GM12865 (cell line): ENCODE measurements at regions not wholly inside any gene's neighbourhood (a gene's known extent, or its start where the extent isn't known, plus 50 kb on each side); places are given as distances from the start of the nearest gene placed in this dataset.
"Not testable (repeated sequence)": the region's sequence is repeated elsewhere in the genome, so short reads cannot be mapped to it uniquely, and the experiment has no call there.

ENCODE experiments used
- DNase-seq: peaks from one replicate; pipeline ENCODE4 v3.0.0; 2010; ENCODE audit warnings: low read depth
- H3K4me3 ChIP-seq: 2 replicates; pipeline ENCODE4 v1.5.1; 2011; ENCODE audit warnings: mild to moderate bottlenecking, low read depth, low read length, control low read depth
- TF ChIP-seq, protein P1 (sequence below): IDR thresholded peaks from 2 replicates; pipeline ENCODE4 v1.5.1; 2011; ENCODE audit warnings: low read length, control low read depth, low read depth, inconsistent platforms; ENCODE audit not compliant: insufficient read depth; ENCODE audit errors: missing control alignments

DNA sequence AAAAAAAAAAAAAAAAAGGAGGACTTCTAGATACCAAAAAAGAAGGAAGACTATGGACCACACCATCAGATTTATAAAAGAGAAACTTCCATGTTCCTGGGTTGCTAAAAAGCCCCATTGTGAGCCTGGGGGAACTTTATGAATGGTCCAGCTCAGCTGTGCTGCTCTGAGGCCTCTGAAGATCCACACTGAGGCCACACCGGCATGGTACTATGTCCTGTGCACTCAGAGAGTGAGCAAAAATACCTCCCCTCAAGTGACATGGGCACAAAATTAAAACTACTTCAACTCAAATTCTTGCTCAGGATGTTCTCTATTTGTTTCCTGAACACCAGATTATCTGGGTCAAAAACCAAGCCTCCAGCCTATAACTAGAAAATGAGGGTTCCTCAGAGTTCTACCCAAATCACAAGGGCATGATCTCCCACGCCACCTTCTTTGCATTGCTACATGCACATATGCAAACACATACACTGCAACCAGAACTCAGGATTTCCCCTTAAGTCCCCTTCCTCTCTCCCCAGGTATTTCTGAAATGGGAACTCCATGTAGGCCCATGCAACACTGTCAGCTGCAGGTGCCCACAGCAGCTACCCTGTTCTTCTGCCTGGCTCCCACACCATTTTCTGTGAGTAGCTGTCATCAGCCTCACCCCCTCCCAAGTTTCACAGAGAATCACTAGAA lies 94.4 kb downstream of the SH3GLB1 start:
- TF ChIP-seq, protein P1, sequence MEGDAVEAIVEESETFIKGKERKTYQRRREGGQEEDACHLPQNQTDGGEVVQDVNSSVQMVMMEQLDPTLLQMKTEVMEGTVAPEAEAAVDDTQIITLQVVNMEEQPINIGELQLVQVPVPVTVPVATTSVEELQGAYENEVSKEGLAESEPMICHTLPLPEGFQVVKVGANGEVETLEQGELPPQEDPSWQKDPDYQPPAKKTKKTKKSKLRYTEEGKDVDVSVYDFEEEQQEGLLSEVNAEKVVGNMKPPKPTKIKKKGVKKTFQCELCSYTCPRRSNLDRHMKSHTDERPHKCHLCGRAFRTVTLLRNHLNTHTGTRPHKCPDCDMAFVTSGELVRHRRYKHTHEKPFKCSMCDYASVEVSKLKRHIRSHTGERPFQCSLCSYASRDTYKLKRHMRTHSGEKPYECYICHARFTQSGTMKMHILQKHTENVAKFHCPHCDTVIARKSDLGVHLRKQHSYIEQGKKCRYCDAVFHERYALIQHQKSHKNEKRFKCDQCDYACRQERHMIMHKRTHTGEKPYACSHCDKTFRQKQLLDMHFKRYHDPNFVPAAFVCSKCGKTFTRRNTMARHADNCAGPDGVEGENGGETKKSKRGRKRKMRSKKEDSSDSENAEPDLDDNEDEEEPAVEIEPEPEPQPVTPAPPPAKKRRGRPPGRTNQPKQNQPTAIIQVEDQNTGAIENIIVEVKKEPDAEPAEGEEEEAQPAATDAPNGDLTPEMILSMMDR, result no peak
- peak; percentile 62 for DNase-seq
- H3K4me3 ChIP-seq, result no peak overlapping the region

DNA sequence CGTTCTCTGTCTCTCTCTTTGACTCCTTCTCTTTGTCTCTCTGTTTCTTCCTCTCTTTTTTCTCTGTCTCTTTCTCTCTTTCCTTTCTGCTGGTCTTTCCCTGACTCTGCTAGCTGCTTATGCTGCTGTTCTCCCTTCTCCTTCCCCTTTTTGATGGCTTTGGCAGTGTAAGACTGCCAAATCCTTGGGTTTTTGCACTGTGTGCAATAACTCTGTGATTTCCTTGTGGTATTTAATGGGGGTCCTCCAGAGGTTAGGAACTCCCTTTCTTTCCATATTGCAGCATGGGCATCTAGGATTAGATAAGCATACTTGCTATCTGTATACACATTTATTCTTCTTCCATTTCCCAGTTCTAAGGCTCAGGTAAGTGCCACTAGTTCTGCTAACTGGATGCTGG lies 99.3 kb downstream of the SH3GLB1 start:
- not testable (repeated sequence) for H3K4me3 ChIP-seq, DNase-seq

DNA sequence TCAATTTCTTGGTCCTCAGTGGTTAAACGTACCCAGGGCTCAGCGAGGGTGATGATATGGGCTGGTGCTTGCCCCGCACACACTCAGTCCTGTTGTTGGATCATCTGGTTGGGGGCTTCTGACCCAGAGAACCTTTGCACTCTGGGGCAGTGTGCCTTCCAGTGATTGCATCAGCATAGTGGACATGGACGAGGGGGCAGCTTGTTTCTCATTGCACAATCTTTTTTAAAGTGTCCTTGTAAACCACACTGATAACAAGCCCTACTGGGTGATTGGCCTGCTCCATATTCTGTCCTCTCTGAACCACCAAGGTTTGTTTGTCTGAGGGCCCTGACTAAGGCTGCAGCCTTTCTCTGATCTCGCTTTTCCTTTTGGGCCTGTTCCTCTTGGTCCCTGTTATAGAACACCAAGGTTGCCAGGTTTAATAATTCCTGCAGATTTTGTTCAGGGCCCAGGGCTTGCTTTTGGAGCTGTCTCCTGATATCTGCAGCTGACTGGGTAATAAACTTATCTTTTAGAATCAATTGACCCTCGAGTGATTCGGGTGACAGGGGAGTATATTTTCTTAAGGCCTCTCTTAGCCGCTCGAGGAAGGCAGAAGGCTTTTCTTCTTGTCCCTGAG lies 101.6 kb downstream of the SH3GLB1 start:
- DNase-seq, H3K4me3 ChIP-seq: not testable (repeated sequence)

DNA sequence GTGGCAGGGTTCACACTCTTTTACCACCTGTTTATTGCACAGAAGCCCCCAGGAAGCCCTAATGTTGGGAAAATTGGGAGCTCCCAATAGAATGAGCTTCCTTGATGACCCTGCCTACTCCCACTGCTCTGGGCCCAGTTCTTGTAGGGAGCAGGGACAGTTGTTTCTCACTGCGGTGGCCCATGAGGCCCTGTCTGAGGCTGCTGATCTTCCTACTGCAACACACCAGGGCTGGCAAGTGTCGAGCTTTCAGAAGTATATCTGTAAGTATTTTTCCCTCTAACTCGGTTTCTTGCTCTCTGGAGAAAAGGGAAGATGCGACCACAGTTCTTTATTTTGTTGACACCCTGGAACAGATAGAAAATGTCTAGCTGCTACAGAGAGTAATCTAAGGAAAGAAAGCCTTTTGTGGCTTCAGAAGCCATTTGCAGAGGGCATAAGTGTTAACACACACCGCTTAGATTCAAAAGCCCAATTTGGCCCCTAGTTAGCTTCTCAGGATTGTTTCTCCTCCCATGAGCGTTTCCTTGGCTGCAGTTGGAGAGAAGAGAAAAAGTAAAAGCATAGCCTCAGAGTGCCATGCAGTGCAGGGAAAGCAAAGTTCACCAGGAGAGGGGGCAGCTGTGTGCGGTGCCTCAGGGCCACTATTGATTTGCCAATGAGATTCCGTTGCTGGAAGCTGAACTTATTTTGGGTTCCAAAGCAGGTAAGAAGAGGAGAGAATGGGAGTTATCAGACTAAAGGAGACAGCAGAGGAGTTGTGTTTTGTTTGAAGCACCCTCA lies 102.6 kb downstream of the SELENOF start:
- no peak overlapping the region for H3K4me3 ChIP-seq

DNA sequence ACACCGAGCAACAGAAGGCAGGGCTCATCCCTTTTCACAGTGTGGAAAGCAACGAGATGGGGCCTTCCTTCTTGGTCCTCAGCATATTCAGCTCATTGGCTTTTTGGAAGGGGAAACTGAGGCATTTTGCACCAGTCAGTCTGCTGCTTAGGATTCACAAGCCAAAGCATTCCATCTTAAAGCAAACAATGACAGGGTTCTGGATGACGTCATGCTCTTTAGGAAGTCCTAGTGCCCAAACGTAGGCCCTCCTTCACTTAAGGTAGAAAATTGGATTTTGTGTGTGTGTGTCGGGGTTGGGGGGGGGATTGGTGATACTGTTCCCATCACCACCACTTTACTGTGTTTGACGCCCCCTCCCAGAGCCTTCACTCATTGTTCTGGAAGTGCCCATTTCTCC lies 101.6 kb downstream of the SELENOF start:
- no peak overlapping the region for H3K4me3 ChIP-seq
- TF ChIP-seq, protein P1, result no peak
- no peak for DNase-seq

More for the DNA sequence above, 102.6 kb downstream of the SELENOF start:
- DNase-seq, result no peak
- TF ChIP-seq, protein P1, result no peak
